IPS DF 4.7 (cell line): ENCODE measurements at regions not wholly inside any gene's neighbourhood (a gene's known extent, or its start where the extent isn't known, plus 50 kb on each side); places are given as distances from the start of the nearest gene placed in this dataset.

Source experiments
- DNase-seq: peaks from one replicate; pipeline ENCODE4 v3.0.0-alpha.2; 2013; ENCODE audit warnings: low spot score; ENCODE audit errors: extremely low read depth

DNA sequence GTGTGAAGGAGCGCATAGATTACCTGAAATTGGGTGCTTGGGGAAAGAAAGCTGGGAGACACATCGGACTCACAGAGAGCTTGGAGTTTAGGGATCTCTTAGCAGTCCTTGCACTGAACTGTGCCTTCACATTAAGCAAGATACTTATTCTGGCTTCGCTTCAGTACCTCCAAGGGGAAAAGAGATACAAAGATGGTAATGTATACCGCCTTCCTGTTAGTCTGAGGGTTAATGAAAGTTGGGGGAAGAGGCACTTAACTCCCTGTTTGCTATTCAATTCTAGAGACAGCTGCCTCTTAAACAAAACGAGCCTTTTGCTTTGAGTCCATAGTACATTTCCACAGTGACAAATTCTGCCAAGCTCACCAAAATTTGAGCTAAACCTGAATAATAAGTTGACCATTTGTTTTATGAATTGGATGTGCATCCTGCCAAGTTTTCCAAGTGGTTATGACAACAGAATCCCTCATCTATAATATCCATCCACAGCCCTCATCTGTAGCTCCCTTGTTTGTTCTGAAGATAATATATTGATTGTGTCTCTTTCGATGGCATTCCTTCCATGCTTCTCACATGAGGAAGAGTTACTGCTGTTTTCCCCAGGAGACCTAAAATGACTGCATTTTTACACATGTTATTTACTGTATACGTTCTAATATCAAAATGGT, 287.1 kb upstream of the ATP5MC3 start:
- DNase-seq = no peak

DNA sequence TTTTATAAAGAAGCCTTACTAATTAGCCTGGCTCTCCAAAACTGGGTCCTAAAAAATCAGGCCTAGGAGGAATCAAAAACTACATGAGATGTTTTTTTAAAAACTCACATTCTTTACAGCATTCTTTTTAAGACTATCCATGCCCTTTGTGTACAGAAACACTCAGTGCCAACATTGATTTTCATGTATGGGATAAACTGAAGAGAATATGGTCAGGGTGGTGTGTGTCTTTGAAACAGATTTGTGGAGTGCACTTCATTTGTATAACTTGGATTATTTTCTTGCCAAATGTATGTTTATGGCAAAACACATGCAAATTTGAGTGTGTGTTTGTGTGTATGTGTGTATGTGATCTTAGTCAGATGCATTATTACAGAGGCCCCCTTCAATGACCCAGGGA, 283.6 kb upstream of the ATP5MC3 start:
- DNase-seq = no peak

DNA sequence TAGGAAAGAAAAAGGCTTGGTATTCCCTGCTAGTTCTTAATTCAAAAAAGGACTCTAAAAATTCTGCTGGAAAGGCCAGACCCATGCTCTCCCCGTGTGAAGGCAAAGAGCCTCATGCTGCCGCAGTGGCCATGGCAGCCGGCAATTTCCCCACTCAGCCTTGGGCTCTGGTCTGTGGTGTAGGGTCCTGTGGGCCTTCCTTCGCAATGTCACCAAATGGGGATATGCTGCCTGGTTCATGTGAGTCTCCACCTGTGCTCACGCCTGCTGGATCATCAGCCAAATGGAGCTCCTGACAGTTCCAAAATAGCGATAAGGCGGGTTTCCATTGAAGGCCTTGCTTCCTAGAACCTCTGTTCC, 282.8 kb upstream of the ATP5MC3 start:
- DNase-seq = no peak

DNA sequence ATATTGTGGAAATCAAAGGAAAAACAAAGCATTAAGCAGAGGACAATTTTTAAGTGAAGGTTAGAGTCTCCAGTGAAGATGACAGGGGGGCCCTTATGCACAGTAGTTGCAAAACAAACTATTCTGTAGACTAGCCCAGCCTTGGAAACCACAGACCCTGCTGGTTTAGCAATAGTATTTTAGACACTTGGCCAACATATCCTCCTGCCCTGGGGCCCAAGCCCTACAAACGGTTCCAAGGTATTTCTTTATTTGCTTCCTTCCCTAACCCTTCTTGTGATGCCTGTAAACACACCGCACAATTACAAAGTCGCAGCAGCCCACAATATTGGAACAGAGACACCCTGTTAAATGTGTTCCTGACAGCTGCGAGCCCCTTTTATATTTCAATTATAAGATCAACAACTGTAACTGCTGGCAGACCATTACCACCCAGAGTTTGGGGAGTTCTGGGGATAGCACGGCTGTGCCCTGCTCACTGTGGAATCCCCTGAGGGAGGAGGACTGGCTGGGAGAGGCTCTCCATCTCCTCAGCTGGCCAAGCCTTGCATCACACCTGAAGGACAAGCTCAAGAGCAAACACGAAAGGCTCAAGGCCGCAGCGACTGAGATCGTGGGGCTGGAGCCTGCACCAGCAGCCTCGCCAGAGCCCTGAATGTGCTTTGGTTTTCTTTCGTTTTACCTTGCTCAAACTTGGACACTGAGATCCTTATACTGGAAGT, 282.2 kb upstream of the ATP5MC3 start:
- DNase-seq = no peak

DNA sequence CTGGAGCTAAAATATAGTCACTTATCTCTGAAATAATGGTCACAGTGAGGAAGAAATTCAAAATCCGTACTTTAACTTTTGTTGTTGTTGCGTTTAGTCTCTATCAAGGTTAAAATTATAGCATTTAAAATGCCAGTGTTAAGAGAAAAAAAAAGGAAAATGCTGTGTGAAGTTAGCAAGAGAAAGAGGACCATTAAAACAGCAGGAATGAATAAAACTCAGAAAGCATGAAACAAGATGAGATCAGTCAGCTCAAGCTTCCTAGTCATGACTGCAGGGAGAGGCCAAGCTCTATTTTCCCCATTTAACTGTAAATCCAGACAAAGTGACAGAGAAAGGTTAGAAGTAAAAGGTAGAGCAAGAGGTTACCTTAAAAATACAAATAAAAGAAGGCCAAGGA, 281.7 kb upstream of the ATP5MC3 start:
- no peak for DNase-seq

DNA sequence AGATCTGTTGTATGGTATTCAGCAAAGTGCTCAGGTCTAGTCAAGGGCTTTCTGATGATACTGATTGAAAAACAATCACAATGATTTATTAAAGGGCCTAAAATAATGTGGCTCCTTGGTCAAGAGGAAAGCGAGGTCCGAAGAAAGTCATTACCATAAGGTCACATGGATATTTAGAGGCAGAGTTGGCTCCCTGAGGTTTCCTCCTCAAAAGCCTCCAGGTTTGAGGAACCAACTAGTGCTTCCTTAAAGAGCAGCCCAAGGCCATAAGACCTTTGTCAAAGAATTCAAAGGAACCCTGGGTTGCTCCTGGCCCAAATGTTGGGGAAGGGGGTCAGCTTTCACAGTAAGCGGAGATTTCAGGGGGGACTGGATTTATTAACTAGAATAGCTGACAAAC, 280.7 kb upstream of the ATP5MC3 start:
- DNase-seq = no peak

DNA sequence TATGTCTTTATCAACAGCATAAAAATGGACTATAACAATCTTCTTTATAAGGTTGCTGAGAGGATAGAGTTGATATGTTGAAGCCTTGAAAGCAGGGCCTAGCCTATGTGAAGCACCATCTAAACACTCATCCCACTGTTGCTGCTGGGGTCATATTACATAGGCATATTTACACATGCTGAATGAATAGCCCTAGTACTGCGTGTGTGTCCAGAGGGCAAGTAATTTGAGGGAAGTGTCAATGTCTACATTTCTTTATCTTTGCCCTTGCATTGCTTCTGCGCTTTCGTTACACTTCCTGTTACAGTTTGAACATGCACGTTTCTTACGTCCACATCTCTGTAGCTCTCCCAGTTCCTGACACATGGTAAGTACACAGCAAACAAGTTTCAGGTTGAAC, 280.3 kb upstream of the ATP5MC3 start:
- DNase-seq = no peak

DNA sequence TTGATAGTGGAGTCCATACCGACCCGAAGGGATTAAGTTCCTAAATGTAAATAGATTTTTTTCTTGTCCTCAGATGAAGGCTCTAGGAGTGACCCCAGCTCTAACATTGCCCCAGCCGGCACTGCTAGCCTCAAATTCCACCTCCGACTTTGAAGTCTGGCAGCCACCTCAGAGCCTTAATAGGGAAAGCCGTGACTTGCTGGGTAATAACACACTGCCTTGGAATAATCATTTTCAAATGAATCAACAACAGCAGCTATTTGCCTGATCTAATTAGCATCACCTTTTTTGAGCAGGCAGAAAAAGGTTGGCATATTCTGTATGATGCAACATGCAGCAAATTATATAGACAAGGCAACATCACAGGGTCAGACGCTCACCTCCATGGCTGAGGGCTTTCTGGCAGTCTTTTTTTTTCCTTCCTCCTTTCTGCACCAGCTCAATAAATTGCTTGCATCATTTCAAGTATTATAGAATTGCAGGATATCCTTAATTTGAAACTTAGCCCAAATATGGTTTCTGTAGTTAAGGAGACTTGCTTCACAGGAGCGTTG, 276.5 kb upstream of the ATP5MC3 start:
- DNase-seq = no peak

DNA sequence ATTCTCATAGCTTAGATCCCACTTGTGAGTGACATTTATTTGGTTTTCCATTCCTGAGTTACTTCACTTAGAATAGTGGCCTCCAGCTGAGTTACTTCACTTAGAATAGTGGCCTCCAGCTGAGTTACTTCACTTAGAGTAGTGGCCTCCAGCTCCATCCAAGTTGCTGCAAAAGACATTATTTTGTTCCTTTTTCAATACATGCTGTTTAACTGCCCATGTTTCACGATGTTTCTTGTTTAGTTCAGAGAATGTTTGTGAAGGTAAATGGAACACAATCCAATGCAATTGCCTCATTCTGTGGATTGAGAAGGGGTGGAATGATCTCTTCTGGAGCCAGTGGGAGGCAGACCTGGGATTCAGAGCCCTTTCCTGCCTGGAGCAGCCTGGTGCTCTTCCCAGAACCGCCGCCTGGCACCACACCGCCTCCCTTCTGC, 273.5 kb upstream of the ATP5MC3 start:
- DNase-seq = no peak

DNA sequence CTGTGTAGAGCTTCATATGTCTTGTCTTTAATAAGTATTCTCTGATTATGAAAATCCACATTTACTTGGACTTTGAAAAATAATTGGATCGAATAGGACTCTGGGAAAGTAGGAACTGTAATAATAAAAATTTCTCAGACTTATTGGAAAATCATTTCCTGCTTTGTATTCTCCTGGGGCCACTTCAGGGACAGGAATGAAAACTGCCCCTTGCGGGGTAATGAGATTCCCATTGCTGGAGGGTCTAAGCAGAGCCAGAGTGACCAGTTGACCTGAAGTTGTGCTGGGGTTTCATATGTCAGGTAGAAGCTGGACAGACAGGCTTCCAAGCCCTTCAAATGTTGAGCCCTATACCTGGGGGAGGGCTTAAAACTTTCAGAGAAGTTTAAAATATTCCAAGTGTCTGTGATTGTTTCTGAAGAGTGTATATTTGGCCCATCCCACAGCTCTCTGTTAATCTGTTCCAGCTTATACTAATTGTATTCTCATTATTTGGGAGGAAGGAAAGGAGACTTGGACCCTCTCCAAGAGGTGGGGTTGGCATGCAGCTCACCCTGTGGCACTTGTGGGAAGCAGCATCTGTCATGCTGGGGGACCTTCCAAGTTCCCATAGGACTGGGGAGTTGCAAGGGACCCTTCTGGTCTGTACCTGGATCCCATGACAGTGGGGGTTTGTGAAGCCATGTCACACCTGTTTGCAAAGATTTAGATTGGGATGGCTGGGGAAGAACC, 268.7 kb upstream of the ATP5MC3 start:
- DNase-seq = no peak

DNA sequence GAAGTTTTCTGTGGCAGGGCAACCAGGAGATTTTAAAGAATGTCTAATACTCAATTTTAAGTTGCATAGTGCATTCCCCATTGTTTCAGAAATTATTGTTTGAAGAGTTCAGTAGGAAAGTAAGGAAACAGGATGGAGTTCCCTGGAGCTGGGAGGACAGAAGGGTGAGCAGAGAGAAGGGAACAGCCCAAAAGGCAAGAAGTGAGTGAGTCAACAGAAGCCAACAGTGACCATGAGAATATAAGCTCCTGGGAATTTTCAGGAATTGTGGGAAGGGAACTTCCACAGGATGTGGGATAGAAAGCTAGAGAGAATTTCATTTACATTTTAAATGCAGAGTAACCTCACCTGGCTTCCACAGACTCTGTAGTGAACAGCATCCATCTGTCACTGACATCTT, 268.1 kb upstream of the ATP5MC3 start:
- no peak for DNase-seq

DNA sequence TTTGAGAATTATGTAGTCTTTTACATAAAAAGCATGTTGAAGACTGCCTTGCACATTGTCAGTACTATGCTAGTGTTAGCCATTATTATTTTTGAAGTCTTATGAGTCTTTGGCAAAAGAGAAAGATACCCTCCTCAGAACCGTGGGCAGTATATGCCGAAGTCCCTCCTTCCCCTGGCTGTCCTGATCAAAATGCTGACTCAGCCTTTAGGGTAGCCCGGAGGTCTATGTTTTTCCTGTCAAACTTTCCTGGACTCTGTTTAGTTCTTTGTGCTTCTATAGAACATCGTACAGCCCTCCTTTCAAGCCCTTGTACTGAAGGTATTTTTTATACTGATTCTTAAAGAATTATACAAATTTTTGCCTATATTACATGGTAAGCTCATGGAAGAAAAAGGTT, 264.7 kb upstream of the ATP5MC3 start:
- DNase-seq = no peak

DNA sequence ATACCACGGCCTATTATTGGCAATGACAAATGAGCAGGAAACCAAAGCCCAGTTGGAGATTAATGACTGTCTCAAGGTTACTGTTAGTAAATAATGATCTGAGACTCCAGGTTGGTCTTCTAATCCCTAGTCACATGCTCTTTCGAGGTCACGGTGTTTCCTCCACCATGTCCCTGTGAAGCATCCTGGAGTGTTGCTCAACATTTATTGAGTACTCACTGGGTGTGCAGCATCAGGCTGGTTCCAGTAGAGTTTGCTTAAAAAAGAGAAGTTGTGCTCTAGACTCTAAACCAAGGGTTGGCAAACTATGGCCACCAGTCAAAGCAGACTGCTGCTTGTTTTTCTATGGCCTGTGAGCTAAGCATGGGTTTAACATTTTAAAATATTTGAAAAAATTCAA, 263.8 kb upstream of the ATP5MC3 start:
- DNase-seq = no peak

DNA sequence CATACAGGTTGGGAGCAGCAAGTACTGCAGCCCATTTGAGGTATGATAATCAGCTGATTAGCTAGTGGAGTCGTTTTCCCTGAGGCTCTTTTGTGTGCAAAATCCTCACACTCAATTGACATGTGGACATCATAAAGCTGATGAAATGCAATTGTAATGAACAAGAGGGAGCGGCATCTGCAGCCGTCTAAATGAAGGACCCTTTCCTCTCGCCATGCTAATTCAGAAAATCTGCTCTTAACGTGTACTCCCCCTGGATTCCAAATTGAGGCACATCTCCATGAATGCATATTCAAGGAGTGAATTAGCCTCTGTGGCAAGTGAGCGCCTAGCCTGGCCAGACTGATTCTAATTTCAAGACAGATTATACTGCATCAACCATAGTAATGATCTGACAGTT, 260.9 kb upstream of the ATP5MC3 start:
- no peak for DNase-seq

DNA sequence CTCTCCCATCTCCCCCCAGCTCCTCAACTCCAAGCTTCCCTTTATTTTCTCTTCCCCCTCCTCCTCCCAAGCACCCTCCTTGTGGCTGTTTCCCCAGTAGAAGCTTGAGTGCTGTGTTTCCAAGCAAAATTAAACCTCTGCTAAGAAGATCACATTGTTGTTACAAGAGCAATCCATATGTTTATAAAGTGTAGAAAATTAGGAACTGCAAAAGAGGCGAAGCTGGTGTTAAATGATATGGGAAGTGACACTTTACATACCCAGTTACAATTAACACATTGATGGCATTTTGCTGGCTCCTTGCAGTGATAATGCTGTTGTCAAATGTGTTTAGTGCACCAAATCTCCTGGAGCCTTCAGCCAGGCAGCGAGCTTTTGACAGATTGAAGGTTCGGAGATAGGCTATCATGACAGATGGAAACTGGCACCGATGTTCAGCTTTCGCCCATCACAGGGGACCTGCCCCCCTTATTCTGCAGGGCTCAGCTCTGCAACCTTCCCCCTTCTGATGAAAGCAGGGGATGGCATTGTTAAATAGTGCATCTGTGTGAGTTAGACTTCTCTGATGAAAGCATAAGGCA, 259.8 kb upstream of the ATP5MC3 start:
- DNase-seq = no peak

DNA sequence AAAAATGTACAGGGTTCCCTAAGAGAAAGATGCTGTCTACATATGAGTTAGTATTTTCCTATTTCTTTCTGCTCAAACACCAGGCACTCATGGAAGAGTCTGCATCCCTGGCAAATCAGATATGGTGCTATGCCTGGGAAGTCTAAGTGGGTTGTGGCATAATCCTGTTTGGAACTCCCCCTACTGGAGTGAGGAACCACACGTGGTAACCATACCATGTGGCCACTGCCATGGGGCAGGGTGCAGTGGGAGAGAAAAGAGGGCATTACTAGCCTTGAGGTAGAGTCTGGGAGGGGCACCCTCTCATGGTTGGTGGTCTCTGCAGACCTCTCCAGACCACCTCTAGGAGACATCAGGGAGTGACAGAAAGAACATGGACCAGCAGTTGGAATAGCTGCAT, 257.9 kb upstream of the ATP5MC3 start:
- DNase-seq = no peak

DNA sequence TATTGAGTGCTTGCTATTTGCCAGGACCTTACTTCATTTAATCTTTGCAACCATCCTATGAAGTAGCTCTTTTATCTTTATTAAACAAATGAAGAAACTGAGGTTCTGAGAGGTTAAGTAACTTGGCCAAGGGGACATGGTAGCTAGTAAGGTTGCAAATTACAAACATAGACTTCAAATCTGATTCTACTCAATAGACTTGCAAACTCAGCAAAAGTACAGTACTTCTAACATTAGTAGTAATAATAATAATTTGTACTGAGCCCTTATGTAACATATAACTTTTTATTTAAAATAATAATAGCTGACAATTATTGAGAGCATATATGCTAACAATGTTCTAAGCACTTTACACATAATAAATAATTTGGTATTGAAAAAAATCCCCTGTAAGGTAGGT, 255.7 kb upstream of the ATP5MC3 start:
- no peak for DNase-seq

DNA sequence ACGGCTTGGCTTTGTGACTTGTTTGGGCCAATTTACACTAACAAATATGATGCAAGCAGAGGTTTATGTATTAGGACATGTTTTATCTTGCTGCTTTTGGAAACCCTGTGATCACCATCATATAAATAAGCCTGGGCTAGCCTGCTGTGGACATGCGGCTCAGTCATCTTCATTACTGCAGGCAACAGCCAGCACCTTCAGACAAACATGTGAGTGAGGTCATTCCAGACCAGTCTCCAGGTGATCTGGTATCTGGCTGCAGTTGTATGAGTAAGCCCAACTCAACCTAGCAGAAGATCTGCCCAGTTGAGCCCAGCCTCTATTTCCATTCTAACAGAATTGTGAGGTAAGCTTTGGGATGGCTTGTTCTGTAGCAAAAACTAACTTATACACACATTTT, 254.6 kb upstream of the ATP5MC3 start:
- no peak for DNase-seq

DNA sequence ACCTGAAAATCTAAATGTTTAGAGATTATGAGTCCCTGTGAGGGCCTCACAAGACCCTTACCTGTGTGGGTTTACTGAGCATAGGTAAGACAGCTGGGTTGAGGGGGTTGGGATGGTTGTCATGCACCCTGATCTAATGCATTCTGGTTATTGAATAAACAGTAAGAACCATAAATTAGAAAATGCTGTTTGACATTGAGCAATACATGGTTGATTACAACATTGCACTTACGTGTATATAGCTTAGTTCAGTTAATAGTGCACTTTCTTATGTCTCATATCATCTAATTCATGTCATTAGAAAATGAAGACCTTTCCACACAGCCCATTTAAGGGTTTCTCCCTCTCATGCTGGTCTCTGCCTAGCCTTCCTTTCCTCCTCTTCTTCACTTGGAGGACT, 253.5 kb upstream of the ATP5MC3 start:
- DNase-seq = no peak

DNA sequence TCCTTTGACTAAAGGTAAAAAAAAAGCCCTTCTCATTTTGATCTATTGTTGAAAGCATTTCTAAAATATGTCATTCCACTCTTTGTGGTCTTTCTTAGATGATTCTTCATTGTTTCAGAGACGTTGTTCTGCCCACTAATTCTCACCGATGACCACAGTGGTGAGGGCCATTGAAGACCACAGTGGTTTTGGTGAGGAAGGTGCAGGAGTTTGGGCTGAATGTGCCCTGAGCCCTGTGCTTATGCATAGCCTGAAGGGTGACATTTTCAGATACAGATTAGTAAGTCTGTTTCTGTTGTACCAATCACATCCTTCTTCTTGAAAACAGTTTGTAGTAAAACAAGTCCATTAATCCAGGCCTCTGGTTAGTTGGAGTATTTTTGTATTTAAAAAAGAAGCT, 251.3 kb upstream of the ATP5MC3 start:
- no peak for DNase-seq

DNA sequence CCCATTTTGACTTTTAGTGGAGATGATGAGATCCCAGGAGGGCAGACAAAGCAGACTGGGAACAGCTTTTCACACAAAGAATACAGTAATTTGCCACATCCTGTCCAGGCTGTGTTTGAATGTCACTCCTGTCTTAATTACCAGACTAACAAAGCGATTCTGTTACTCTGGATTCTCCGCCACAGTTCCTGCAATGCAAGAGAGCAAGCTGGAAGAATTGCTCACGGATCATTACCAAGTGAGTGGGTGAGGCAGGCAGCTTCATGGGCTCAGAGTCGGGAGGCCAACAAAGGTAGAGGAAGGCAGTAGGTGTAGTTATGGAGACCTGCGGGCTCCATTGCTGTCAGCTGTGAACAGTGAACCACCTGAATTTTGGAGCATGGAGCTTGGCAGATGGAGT, 250.5 kb upstream of the ATP5MC3 start:
- DNase-seq = no peak
